Adrenal gland (tissue), 5 donors: ENCODE measurements at regions not wholly inside any gene's neighbourhood (a gene's known extent, or its start where the extent isn't known, plus 50 kb on each side); places are given as distances from the start of the nearest gene placed in this dataset.

Source experiments
- CTCF ChIP-seq, 6 experiments: fragments of 450-650 bp in 4 of 6; fragments of 200-600 bp in 2 of 6; sonication (generic) in 1 of 6; IDR thresholded peaks; 1 replicate in 5 of 6; 2 replicates in 1 of 6; pipeline versions ENCODE4 v1.5.1 to v1.8.0; 2016 to 2021; ENCODE audit warnings: antibody characterized with exemption in 6 of 6, mild to moderate bottlenecking in 2 of 6, moderate library complexity in 1 of 6
- POLR2A ChIP-seq, 2 donors: fragments of 450-650 bp; IDR thresholded peaks; one replicate each; pipeline ENCODE4 v1.6.1; 2017; ENCODE audit warnings: antibody characterized with exemption in 2 of 2, mild to moderate bottlenecking in 2 of 2, moderate library complexity in 1 of 2
- donor health status: DM: no; HTN: no; CAD: no.

GRCh38 chr9:31612336-31613030, 772.0 kb upstream of the ACO1 start:
- TF ChIP-seq POLR2A (IDR thresholded peaks at IDR 0.05) (no peak), CTCF (IDR thresholded peaks at IDR 0.05) (no peak)
